ENCODE measurements at regions not wholly inside any gene's neighbourhood (a gene's known extent, or its start where the extent isn't known, plus 50 kb on each side); places are given as distances from the start of the nearest gene placed in this dataset.
"Not testable (repeated sequence)": the region's sequence is repeated elsewhere in the genome, so short reads cannot be mapped to it uniquely, and the experiment has no call there.

- no peak for TF ChIP-seq CTCF (IDR thresholded peaks at IDR 0.05; ENCODE audit: control extremely low read depth, extremely low read depth, low read depth, missing control alignments)
- DNase-seq (ENCODE audit: extremely low spot score) = no peak
- ChIA-PET POLR2A (no interaction called here), CTCF (no interaction called here)
These were observed 387.7 kb upstream of the SASH1 start for GRCh38 chr6:147954938-147955337.

- POLR2A ChIA-PET = no interaction called here
- no peak for DNase-seq (ENCODE audit: extremely low spot score)
- TF ChIP-seq CTCF (IDR thresholded peaks at IDR 0.05; ENCODE audit: control extremely low read depth, extremely low read depth, low read depth, missing control alignments) = no peak
- CTCF ChIA-PET = interaction anchor here (0.9 kb wide), 1 partner anchor 12 kb away, joined by 4 read pairs; no protein-coding TSS in a partner anchor
These were observed 384.0 kb upstream of the SASH1 start for GRCh38 chr6:147958683-147959082.

GRCh38 chr6:147961481-147962141 lies 381.0 kb upstream of the SASH1 start:
- no peak for DNase-seq (ENCODE audit: extremely low spot score)
- CTCF ChIA-PET = interaction anchor here (1.1 to 1.6 kb wide), 3 partner anchors 8 to 75 kb away, joined by 3 read pairs; no protein-coding TSS in a partner anchor

GRCh38 chr6:147965448-147965847 lies 377.2 kb upstream of the SASH1 start:
- CTCF ChIA-PET; DNase-seq (ENCODE audit: extremely low spot score); POLR2A ChIA-PET: not testable (repeated sequence)

More at GRCh38 chr6:147961481-147962141, 381.0 kb upstream of the SASH1 start:
- no peak for TF ChIP-seq CTCF (IDR thresholded peaks at IDR 0.05; ENCODE audit: control extremely low read depth, extremely low read depth, low read depth, missing control alignments)
- POLR2A ChIA-PET = no interaction called here

- DNase-seq (ENCODE audit: extremely low spot score) = no peak
- ChIA-PET CTCF (interaction anchor here (1.4 to 2.0 kb wide), 3 partner anchors 8 to 393 kb away, joined by 3 to 4 read pairs (median 3); no protein-coding TSS in a partner anchor), POLR2A (no interaction called here)
- TF ChIP-seq CTCF (IDR thresholded peaks at IDR 0.05; ENCODE audit: control extremely low read depth, extremely low read depth, low read depth, missing control alignments) = no peak
These were observed 371.7 kb upstream of the SASH1 start for GRCh38 chr6:147970970-147971369.

- POLR2A ChIA-PET = no interaction called here
- CTCF ChIA-PET = no interaction called here
- no peak for TF ChIP-seq CTCF (IDR thresholded peaks at IDR 0.05; ENCODE audit: control extremely low read depth, extremely low read depth, low read depth, missing control alignments)
- DNase-seq (ENCODE audit: extremely low spot score) = no peak
These were observed 370.2 kb upstream of the SASH1 start for GRCh38 chr6:147972448-147972847.

GRCh38 chr6:147973806-147974205 lies 368.8 kb upstream of the SASH1 start:
- no peak for TF ChIP-seq CTCF (IDR thresholded peaks at IDR 0.05; ENCODE audit: control extremely low read depth, extremely low read depth, low read depth, missing control alignments)
- DNase-seq (ENCODE audit: extremely low spot score) = no peak
- ChIA-PET POLR2A (no interaction called here), CTCF (no interaction called here)

All from GM10248 (cell line).